LoVo (cell line): ENCODE measurements at regions not wholly inside any gene's neighbourhood (a gene's known extent, or its start where the extent isn't known, plus 50 kb on each side); places are given as distances from the start of the nearest gene placed in this dataset.
"Not testable (repeated sequence)": the region's sequence is repeated elsewhere in the genome, so short reads cannot be mapped to it uniquely, and the experiment has no call there.

ENCODE experiments used
- DNase-seq: peaks from one replicate; pipeline ENCODE4 v3.0.0-alpha.2; 2016; ENCODE audit warnings: low spot score

DNA sequence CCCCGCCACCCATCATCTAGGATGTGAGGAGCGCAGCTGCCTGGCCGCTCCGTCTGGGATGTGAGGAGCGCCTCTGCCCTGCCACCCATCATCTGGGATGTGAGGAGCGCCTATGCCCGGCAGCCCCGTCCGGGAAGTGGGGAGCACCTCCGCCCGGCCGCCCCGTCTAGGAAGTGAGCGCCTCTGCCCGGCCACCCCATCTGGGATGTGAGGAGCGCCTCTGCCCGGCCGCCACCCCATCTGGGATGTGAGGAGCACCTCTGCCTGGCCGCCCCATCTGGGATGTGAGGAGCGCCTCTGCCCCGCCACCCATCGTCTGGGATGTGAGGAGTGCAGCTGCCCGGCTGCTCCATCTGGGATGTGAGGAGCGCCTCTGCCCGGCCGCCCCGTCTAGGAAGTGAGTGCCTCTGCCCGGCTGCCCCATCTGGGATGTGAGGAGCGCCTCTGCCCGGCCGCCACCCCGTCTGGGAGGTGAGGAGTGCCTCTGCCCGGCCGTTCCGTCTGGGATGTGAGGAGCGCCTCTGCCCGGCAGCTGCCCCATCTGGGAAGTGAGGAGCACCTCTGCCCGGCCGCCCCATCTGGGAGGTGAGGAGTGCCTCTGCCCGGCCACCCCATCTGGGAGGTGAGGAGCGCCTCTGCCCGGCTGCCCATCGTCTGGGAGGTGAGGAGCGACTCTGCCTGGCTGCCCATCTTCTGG is 1086.5 kb downstream of the TYW1 start:
- not testable (repeated sequence) for DNase-seq

DNA sequence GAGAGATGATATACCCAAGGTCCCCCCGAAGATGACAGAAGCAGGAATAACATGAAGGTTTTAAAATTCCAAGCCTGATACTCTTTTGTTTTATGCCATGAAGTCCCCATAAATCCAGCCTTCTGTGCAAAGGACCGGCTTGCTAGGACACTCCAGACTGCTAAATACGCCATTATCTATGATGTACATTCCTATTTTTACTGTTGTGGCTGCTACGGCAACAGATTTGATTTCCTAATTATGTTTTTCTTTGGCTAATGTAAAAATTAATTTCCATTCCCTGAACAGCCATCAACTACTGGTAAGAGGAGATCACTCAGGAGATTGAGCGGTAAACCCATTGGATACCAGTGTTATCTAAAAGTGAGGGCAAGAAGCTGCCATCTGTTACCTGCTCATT is 1090.8 kb downstream of the TYW1 start:
- DNase-seq = no peak

DNA sequence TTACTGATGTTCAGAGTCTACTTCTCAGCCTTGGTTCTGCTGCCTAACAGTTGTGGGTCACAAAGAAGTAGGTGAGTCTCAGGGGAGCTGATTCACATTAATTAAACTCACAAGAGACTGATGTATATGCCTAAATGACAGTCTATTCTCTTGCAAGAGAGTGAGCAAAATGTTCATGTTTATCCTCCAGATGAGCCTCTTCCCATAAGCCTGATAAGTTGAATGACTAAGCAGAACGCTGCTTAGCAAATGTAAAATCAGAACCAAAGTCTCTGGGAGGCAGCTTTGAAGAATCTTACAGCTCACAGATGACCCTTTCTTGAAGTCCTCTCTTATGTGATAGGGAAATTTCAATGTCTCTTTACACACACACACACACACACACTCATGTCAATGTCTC is 1092.2 kb downstream of the TYW1 start:
- no peak for DNase-seq

DNA sequence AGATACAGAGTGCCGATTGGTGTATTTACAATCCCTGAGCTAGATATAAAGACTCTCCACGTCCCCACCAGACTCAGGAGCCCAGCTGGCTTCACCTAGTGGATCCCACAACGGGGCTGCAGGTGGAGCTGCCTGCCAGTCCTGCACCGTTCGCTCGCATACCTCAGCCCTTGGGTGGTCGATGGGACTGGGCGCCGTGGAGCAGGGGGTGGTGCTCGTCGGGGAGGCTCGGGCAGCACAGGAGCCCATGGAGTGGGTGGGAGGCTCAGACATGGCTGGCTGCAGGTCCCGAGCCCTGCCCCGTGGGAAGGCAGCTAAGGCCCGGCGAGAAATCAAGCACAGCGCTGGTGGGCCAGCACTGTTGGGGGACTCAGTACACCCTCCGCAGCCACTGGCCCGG is 1093.6 kb downstream of the TYW1 start:
- not testable (repeated sequence) for DNase-seq

DNA sequence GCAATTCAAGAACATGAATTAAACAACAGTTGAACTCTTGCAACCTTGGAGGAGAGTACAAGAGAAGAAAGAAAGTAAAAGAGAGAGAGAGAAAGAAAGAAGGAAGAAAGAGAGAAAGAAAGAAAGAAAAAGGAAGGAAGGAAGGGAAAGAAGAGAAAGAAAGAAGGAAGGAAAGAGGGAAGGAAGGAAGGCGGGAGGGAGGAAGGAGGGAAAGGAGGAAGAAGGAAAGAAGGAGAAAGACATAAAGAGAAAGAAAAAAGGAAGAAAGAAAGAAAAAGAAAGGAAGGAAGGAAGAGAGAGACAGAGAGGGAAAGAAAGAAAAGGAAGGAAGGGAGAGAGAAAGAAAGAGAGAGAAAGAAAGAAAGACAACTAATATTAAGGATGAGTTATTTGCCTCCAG is 1106.7 kb downstream of the TYW1 start:
- no peak for DNase-seq

DNA sequence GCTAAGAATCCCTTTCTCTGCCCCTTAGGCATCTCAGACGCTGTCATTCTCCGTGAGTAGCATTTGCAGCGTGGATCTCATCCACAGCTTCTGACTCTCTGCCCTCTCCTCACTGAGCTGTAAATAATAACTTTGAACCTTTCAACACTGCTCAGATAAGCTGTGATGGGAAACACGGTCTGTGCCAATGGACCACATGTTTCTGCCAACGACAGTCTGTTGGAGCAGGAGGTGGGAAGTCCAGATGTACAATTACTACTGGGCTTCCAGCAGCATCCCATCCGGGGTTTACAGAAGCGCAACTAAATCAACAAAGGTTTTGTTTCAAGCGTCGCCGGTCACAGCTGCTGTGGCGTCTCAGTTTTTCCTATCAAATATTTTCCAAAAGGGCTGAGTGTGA is 1110.6 kb downstream of the TYW1 start:
- DNase-seq = no peak

- DNase-seq = no peak
Observed at GRCh38 chr7:68107968-68108367, 1111.3 kb downstream of the TYW1 start.

DNA sequence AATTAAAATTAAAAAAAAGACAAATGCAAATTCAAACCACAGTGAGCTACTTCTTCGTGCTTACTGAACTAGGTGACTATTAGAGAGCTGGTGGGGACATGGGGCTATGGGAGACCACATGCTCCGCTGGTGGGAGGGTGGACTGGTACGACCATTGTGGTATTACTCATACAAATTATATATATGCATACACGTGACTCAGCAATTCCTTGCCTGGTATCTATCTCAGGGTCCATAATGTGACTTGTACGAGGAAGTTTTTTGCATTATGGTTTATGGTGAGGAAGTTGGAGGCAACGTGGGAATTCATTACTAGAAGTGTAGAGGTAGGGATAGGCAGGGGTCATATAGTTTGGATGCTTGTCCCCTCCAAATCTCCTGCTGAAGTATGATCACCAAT is 1112.7 kb downstream of the TYW1 start:
- DNase-seq = no peak

GRCh38 chr7:68119411-68119810 is 1122.8 kb downstream of the TYW1 start:
- no peak for DNase-seq

DNA sequence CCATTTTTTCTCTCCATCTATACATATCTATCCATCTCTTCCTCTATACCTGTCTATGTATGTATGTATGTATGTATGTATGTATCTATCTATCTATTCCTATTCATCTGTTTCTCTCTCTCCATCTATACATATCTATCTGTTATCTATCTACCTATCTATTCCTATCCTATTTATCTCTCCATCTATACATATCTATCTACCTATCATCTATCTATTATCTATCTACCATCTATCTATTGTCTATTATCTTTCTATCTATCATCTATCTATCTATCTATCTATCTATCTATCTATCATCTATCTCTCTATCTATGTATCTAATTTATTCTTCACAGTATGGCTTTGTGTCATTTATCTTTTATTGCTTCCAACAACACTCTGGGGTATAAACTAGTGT is 1124.4 kb downstream of the TYW1 start:
- DNase-seq = no peak

DNA sequence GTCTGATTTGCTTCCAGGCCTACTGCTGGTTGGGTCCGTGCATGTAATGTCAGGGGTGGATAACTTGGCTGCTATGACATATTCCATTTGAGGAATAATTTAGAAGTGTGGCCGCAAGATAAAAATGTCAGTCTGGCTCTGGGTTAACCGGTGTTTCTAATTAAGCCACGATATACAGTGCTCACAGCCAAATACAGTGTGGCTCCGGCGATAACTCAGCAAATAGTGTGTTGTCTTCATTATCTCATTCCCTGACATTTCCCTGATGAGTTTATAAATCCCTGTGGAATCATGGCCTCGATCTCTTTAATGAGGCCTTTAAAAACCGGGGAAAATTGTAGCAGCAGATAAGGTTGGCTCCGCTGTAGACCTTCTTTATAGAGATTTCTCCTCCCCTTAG is 1125.0 kb downstream of the TYW1 start:
- no peak for DNase-seq

GRCh38 chr7:68122801-68123200 is 1126.2 kb downstream of the TYW1 start:
- no peak for DNase-seq

GRCh38 chr7:68125168-68125567 is 1128.5 kb downstream of the TYW1 start:
- DNase-seq = no peak

- no peak for DNase-seq
Observed at GRCh38 chr7:68133045-68133444, 1136.4 kb downstream of the TYW1 start.

GRCh38 chr7:68143345-68143744 is 1146.7 kb downstream of the TYW1 start:
- DNase-seq = no peak

DNA sequence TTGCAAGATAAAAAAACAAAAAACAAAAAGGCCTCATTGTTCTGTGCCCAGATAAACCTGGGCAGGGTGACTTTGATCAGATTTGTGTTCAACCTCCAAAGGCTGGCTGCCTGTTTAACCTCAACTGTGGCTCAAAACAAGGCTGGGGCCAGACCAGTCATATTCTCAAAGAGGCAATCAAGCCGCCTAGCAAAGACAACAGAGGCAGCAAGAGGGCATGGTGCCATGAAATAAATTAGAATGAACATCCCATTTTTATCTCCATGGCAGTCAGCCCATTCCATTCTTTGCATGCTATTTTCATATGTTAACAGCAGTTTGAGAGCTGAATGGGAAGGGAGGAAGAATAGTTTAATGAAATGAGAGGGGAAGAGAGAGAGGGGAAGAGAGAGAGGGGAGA is 1150.3 kb downstream of the TYW1 start:
- no peak for DNase-seq

DNA sequence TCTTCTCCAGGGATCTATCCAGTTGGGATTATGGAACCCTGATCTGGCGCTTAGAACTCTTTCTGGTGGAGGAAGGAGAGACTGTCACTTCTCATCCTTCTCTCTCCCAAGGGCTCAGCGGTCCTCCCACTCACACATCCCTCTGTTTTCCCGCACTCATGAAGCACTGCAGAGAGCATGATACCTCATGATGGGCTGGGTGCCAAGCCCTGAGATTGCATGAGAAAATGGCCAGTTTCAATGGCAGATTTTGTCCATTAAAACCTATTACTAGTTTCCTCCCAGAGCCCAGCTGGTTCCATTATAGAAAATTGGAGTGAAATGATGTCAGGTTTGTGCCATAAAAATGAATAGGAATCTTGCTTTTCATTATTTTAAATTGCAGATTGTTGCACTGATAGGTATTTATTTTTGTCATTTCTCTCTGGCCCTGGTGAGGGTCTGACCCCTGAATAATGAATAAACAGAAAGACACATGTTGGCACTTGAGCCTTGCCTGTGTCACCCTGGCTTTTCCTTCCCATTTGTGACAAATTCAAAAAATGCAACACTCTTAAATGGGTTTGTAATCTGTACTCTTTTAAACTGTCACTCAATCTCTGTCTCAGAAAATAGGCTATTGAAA is 1151.1 kb downstream of the TYW1 start:
- DNase-seq = no peak

- DNase-seq = no peak
Observed at GRCh38 chr7:68148440-68148839, 1151.8 kb downstream of the TYW1 start.

- DNase-seq = no peak
Observed at GRCh38 chr7:68152205-68152604, 1155.6 kb downstream of the TYW1 start.

GRCh38 chr7:68155676-68156075 is 1159.0 kb downstream of the TYW1 start:
- no peak for DNase-seq

GRCh38 chr7:68158686-68159295 is 1162.2 kb downstream of the TYW1 start:
- DNase-seq = no peak

DNA sequence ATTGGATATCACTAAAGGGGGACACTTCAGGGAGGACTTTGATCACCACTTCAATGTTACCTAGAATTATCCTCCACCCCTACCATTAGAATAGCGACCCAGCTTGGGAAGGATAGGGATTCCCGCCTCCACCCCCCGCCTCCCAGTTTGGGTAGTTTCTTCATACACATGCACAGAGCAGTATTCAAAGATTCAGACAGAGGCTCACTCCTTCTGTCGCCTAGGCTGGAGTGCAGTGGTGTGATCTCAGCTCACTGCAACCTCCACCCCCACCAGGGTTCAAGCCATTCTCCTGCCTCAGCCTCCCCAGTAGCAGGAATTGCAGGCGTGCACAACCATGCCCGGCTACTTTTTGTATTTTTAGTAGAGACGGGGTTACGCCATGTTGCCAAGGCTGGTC is 1166.1 kb downstream of the TYW1 start:
- no peak for DNase-seq

GRCh38 chr7:68166525-68166924 is 1169.9 kb downstream of the TYW1 start:
- DNase-seq = no peak

DNA sequence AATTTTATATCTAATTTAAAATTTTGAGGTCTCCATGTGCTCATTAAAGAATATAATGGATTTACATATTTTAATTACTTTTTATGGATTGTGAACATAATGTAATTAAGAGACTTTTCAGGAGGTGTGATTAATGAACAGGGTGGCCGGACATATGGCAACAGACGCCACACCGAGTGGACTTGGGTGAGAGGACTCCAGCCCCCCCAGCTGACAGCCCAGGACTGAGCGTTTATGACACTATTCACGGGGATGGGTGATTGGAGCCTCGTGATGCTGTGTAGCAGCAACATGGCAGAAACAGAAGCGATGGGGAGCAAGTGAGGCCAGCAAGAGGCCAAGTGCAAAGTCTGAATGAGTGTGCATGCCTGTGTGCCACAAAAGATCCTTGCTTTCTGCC is 1176.9 kb downstream of the TYW1 start:
- DNase-seq = no peak
